Sigmoid colon (tissue), 6 donors: ENCODE measurements at regions not wholly inside any gene's neighbourhood (a gene's known extent, or its start where the extent isn't known, plus 50 kb on each side); places are given as distances from the start of the nearest gene placed in this dataset.

Source experiments
- DNase-seq: peaks from one replicate; pipeline ENCODE4 v3.0.0-alpha.2; 2019
- H3K27ac ChIP-seq, 4 donors: fragments of 200-600 bp; sonication (generic); one replicate each; pipeline ENCODE4 v1.5.1; 2016 to 2019; ENCODE audit warnings: mild to moderate bottlenecking in 1 of 4
- H3K27me3 ChIP-seq, 3 donors: fragments of 200-600 bp; sonication (generic); one replicate each; pipeline ENCODE4 v1.5.1; 2019; ENCODE audit warnings: mild to moderate bottlenecking in 1 of 3
- H3K36me3 ChIP-seq, 4 donors: fragments of 200-600 bp; sonication (generic); one replicate each; pipeline ENCODE4 v1.5.1; 2016 to 2019
- H3K4me1 ChIP-seq, 4 donors: fragments of 200-600 bp; sonication (generic); one replicate each; pipeline ENCODE4 v1.5.1; 2017 to 2019
- H3K4me3 ChIP-seq, 4 donors: fragments of 200-600 bp; sonication (generic); one replicate each; pipeline ENCODE4 v1.5.1; 2017 to 2019; ENCODE audit warnings: mild to moderate bottlenecking in 2 of 4, moderate library complexity in 1 of 4
- H3K9me3 ChIP-seq, 4 donors: fragments of 200-600 bp in 3 of 4; sonication (generic) in 3 of 4; one replicate each; pipeline versions ENCODE4 v1.5.1 to v1.6.1; 2013 to 2019
- CTCF ChIP-seq, 4 experiments: fragments of 450-650 bp in 3 of 4; fragments of 200-600 bp in 1 of 4; IDR thresholded peaks; one replicate each; pipeline ENCODE4 v1.5.1; 2016 to 2019; ENCODE audit warnings: antibody characterized with exemption in 4 of 4, mild to moderate bottlenecking in 3 of 4, moderate library complexity in 2 of 4
- EP300 ChIP-seq, 4 donors: sonication (generic); formaldehyde crosslinking; IDR thresholded peaks; one replicate each; pipeline ENCODE4 v1.6.1; 2017; ENCODE audit warnings: antibody characterized with exemption in 4 of 4
- POLR2A ChIP-seq, 2 donors: fragments of 450-650 bp; IDR thresholded peaks; one replicate each; pipeline ENCODE4 v1.6.1; 2016; ENCODE audit warnings: antibody characterized with exemption in 2 of 2, mild to moderate bottlenecking in 2 of 2, moderate library complexity in 2 of 2
- POLR2AphosphoS5 ChIP-seq, 4 donors: sonication (generic); formaldehyde crosslinking; IDR thresholded peaks; one replicate each; pipeline ENCODE4 v1.6.1; 2017; ENCODE audit warnings: antibody characterized with exemption in 4 of 4
- WGBS, 2 donors: extraction: QIAGEN DNeasy Blood & Tissue Kit; methylation state at CpG; one replicate each; pipeline ENCODE4 v1.1.7; 2013; 5-methylcytosine and 5-hydroxymethylcytosine counted together
- intact Hi-C: fragments of 100-400 bp; cut with DNase I; formaldehyde crosslinking; loops from one replicate; pipeline ENCODE4 v1.15.1; 2023
- donor health status: healthy with polysubstance abuse.
- donor health status: healthy.

GRCh38 chr20:51894201-51894600 is 91.9 kb upstream of the SALL4 start:
- H3K36me3 ChIP-seq: no peaks in the 10 kb centered on the region
- 26 to 80% methylated on average over 6 of the region's 6 CpGs for WGBS, 2 donors
- DNase-seq: no peak
- no peaks in the 10 kb centered on the region for H3K27me3 ChIP-seq
- intact Hi-C loops: no loop called here
- TF ChIP-seq POLR2AphosphoS5 (IDR thresholded peaks at IDR 0.05) (no peak), POLR2A (IDR thresholded peaks at IDR 0.05) (no peak), EP300 (IDR thresholded peaks at IDR 0.05) (no peak), CTCF (IDR thresholded peaks at IDR 0.05) (no peak)
- no peak overlapping the region for H3K4me3 ChIP-seq
- H3K27ac ChIP-seq: no peak overlapping the region
- H3K4me1 ChIP-seq: no peaks in the 10 kb centered on the region
- H3K9me3 ChIP-seq: no peaks in the 10 kb centered on the region

GRCh38 chr20:51893723-51894122 is 91.4 kb upstream of the SALL4 start:
- WGBS, 2 donors: 64 to 86% methylated on average over 7 of the region's 7 CpGs

DNA sequence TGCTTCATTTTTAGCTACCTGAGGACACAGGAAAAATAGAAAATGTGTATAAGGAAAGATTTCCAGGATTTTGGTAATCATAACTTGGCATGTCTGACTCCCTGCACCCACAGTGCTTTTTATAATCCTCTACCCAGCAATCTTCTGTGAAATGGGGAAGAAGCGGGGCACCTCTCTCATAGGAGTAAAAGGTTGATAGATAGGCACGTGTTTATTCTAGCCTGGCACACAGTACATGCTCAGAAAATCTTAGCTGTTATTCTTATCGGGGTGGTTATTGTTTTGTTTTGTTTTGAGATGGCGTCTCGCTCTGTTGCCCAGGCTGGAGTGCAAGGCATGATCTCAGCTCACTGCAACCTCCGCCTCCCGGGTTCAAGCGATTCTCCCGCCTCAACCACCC is 87.7 kb upstream of the SALL4 start:
- no peak overlapping the region for H3K27ac ChIP-seq

More at GRCh38 chr20:51893723-51894122, 91.4 kb upstream of the SALL4 start:
- intact Hi-C loops: no loop called here
- H3K4me3 ChIP-seq: no peak overlapping the region
- no peaks in the 10 kb centered on the region for H3K4me1 ChIP-seq
- no peaks in the 10 kb centered on the region for H3K36me3 ChIP-seq
- no peak for DNase-seq
- TF ChIP-seq POLR2AphosphoS5 (IDR thresholded peaks at IDR 0.05): no peak
- no peak for TF ChIP-seq POLR2A (IDR thresholded peaks at IDR 0.05)
- TF ChIP-seq CTCF (IDR thresholded peaks at IDR 0.05): no peak
- TF ChIP-seq EP300 (IDR thresholded peaks at IDR 0.05): no peak
- H3K27ac ChIP-seq: no peak overlapping the region
- H3K9me3 ChIP-seq: no peaks in the 10 kb centered on the region
- no peaks in the 10 kb centered on the region for H3K27me3 ChIP-seq

GRCh38 chr20:51889466-51889865 is 87.1 kb upstream of the SALL4 start:
- H3K36me3 ChIP-seq: no peaks in the 10 kb centered on the region
- WGBS, 2 donors: 48 to 68% methylated on average over 4 of the region's 4 CpGs
- DNase-seq: no peak
- H3K4me1 ChIP-seq: no peaks in the 10 kb centered on the region
- H3K27ac ChIP-seq: no peak overlapping the region
- H3K27me3 ChIP-seq: no peaks in the 10 kb centered on the region
- no peak for TF ChIP-seq CTCF (IDR thresholded peaks at IDR 0.05)
- TF ChIP-seq EP300 (IDR thresholded peaks at IDR 0.05): no peak
- no peaks in the 10 kb centered on the region for H3K9me3 ChIP-seq
- no peak overlapping the region for H3K4me3 ChIP-seq
- intact Hi-C loops: no loop called here

More for the DNA sequence above, 87.7 kb upstream of the SALL4 start:
- Histone ChIP-seq H3K36me3 (no peaks in the 10 kb centered on the region), H3K4me3 (no peak overlapping the region), H3K27me3 (no peaks in the 10 kb centered on the region), H3K9me3 (no peaks in the 10 kb centered on the region), H3K4me1 (no peaks in the 10 kb centered on the region)
- no peak for TF ChIP-seq CTCF (IDR thresholded peaks at IDR 0.05)
- intact Hi-C loops: no loop called here
- 81 to 89% methylated on average over 9 of the region's 9 CpGs for WGBS, 2 donors
- DNase-seq: no peak

DNA sequence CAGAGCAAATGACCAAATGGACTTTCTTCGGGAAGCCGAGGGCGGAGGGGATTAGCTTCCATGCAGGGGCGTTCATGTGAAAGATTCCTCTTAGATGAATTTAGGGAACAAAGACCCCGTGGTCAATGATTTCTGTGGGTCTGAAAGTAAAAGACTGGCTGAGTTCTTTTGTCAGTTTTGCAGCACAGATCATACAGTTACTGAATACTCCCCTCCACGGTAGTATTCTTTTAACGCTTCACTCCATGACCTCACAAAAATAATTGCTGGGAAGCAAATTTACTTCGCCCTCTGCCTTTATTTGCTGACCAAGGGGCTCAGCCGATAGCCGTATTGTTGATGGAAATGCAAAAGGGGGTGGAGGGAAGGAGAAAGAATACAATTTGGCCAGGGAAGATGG is 86.0 kb upstream of the SALL4 start:
- H3K9me3 ChIP-seq: no peaks in the 10 kb centered on the region
- no peak for DNase-seq
- 79 to 83% methylated on average over 10 of the region's 10 CpGs for WGBS, 2 donors
- H3K4me1 ChIP-seq: no peaks in the 10 kb centered on the region
- intact Hi-C loops: no loop called here
- H3K27ac ChIP-seq: no peak overlapping the region
- no peak overlapping the region for H3K4me3 ChIP-seq
- H3K36me3 ChIP-seq: no peaks in the 10 kb centered on the region
- H3K27me3 ChIP-seq: no peaks in the 10 kb centered on the region
- TF ChIP-seq POLR2AphosphoS5 (IDR thresholded peaks at IDR 0.05) (no peak), CTCF (IDR thresholded peaks at IDR 0.05) (no peak), POLR2A (IDR thresholded peaks at IDR 0.05) (no peak), EP300 (IDR thresholded peaks at IDR 0.05) (no peak)
